Caco-2 (cell line): ENCODE measurements at regions not wholly inside any gene's neighbourhood (a gene's known extent, or its start where the extent isn't known, plus 50 kb on each side); places are given as distances from the start of the nearest gene placed in this dataset.

Experiments used
- BruUV-seq: library from RNA; stranded (reverse); fragments of 400-500 nt; replicated peaks from 2 replicates; lab custom pipeline; 2021; lab: Mats Ljungman, UMichigan
- CTCF ChIA-PET: fragments of 300-600 bp; sonication (Branson Sonifier 250); formaldehyde crosslinking; loops from one replicate; lab custom pipeline; 2022; ENCODE audit warnings: antibody characterized with exemption; lab: Charles Lee
- POLR2A ChIA-PET: fragments of 300-600 bp; sonication (Branson Sonifier 250); formaldehyde crosslinking; loops from one replicate; lab custom pipeline; 2022; ENCODE audit warnings: antibody characterized with exemption; lab: Charles Lee
- DNase-seq, 2 experiments: peaks; one replicate each; pipeline versions ENCODE4 v3.0.0 to v3.0.0-alpha.2; 2020 to 2022
- H3K27me3 ChIP-seq: replicated peaks from 2 replicates; pipeline ENCODE4 v1.6.0; 2011; ENCODE audit warnings: low read length; ENCODE audit not compliant: control insufficient read depth, insufficient read depth
- H3K36me3 ChIP-seq: 2 replicates; pipeline ENCODE4 v1.5.1; 2011; ENCODE audit warnings: low read length; ENCODE audit not compliant: control insufficient read depth, insufficient read depth
- H3K4me1 ChIP-seq: fragments of 250-450 bp; sonication (Bioruptor Pico); 2 replicates; pipeline ENCODE4 v1.5.1; 2020; ENCODE audit warnings: mild to moderate bottlenecking
- H3K4me3 ChIP-seq: 2 replicates; pipeline ENCODE4 v1.5.1; 2011; ENCODE audit warnings: low read depth, mild to moderate bottlenecking, control low read depth, low read length
- H3K9me3 ChIP-seq: fragments of 250-450 bp; sonication (Bioruptor Pico); 2 replicates; pipeline ENCODE4 v1.5.1; 2020; ENCODE audit warnings: mild to moderate bottlenecking, moderate library complexity
- H3K27ac Mint-ChIP-seq: one replicate; pipeline ENCODE4 v1.8.0; 2022; ENCODE audit warnings: mixed read lengths; ENCODE audit not compliant: unreplicated experiment
- H3K27me3 Mint-ChIP-seq: one replicate; pipeline ENCODE4 v1.8.0; 2022; ENCODE audit warnings: mixed read lengths; ENCODE audit not compliant: insufficient read depth, unreplicated experiment
- H3K36me3 Mint-ChIP-seq: one replicate; pipeline ENCODE4 v1.8.0; 2022; ENCODE audit warnings: mild to moderate bottlenecking, mixed read lengths; ENCODE audit not compliant: insufficient read depth, unreplicated experiment
- H3K4me1 Mint-ChIP-seq: one replicate; pipeline ENCODE4 v1.8.0; 2022; ENCODE audit warnings: low read depth, mixed read lengths; ENCODE audit not compliant: unreplicated experiment
- H3K4me3 Mint-ChIP-seq: one replicate; pipeline ENCODE4 v1.8.0; 2022; ENCODE audit warnings: mild to moderate bottlenecking, moderate library complexity, mixed read lengths; ENCODE audit not compliant: unreplicated experiment
- H3K9me3 Mint-ChIP-seq: one replicate; pipeline ENCODE4 v1.8.0; 2022; ENCODE audit warnings: mixed read lengths; ENCODE audit not compliant: unreplicated experiment
- CTCF ChIP-seq, 2 experiments: fragments of 200-600 bp in 1 of 2; IDR thresholded peaks; 1 replicate in 1 of 2; 2 replicates in 1 of 2; pipeline versions ENCODE4 v1.5.1 to v1.8.0; 2011 to 2022; ENCODE audit warnings: antibody characterized with exemption in 1 of 2, control low read depth in 1 of 2, inconsistent platforms in 1 of 2, low read depth in 1 of 2, low read length in 1 of 2, mild to moderate bottlenecking in 1 of 2, moderate library complexity in 1 of 2; ENCODE audit not compliant: insufficient read depth in 1 of 2, severe bottlenecking in 1 of 2, unreplicated experiment in 1 of 2
- intact Hi-C: fragments of 100-400 bp; cut with micrococcal nuclease; formaldehyde crosslinking; loops from one replicate; pipeline ENCODE4 v1.10.0; 2022; ENCODE audit not compliant: unreplicated experiment

- CTCF ChIA-PET = no interaction called here
- no peaks in the 10 kb centered on the region for H3K4me1 Mint-ChIP-seq
Observed at GRCh38 chr4:14066979-14067378, 439.5 kb upstream of the BOD1L1 start.

GRCh38 chr4:14069886-14070285 is 442.4 kb upstream of the BOD1L1 start:
- H3K4me1 ChIP-seq = no peaks in the 10 kb centered on the region
- Mint-ChIP-seq H3K36me3 (no peaks in the 10 kb centered on the region), H3K9me3 (peaks cover 10% of the 10 kb centered on the region), H3K4me3 (no peak overlapping the region), H3K27ac (no peak overlapping the region), H3K27me3 (no peaks in the 10 kb centered on the region), H3K4me1 (no peaks in the 10 kb centered on the region)
- DNase-seq = no peak
- no peaks in the 10 kb centered on the region for H3K27me3 ChIP-seq
- TF ChIP-seq CTCF (IDR thresholded peaks at IDR 0.05; ENCODE audit: insufficient read depth in 1 of 2, low read depth in 1 of 2, low read length in 1 of 2, severe bottlenecking in 1 of 2, unreplicated experiment in 1 of 2) = no peak
- no peaks in the 10 kb centered on the region for H3K9me3 ChIP-seq
- BruUV-seq = no TSS peak
- no peak overlapping the region for H3K4me3 ChIP-seq
- POLR2A ChIA-PET = no interaction called here
- intact Hi-C loops = no loop called here
- no peaks in the 10 kb centered on the region for H3K36me3 ChIP-seq
- CTCF ChIA-PET = no interaction called here

More at GRCh38 chr4:14066979-14067378, 439.5 kb upstream of the BOD1L1 start:
- no peaks in the 10 kb centered on the region for H3K27me3 Mint-ChIP-seq
- intact Hi-C loops = no loop called here
- no peaks in the 10 kb centered on the region for H3K36me3 Mint-ChIP-seq
- Histone ChIP-seq H3K36me3 (no peaks in the 10 kb centered on the region), H3K4me3 (no peak overlapping the region), H3K27me3 (no peaks in the 10 kb centered on the region), H3K4me1 (no peaks in the 10 kb centered on the region), H3K9me3 (no peaks in the 10 kb centered on the region)
- H3K4me3 Mint-ChIP-seq = no peak overlapping the region
- POLR2A ChIA-PET = no interaction called here
- no TSS peak for BruUV-seq
- no peak for TF ChIP-seq CTCF (IDR thresholded peaks at IDR 0.05; ENCODE audit: insufficient read depth in 1 of 2, low read depth in 1 of 2, low read length in 1 of 2, severe bottlenecking in 1 of 2, unreplicated experiment in 1 of 2)
- no peaks in the 10 kb centered on the region for H3K9me3 Mint-ChIP-seq
- no peak overlapping the region for H3K27ac Mint-ChIP-seq
- no peak for DNase-seq

DNA sequence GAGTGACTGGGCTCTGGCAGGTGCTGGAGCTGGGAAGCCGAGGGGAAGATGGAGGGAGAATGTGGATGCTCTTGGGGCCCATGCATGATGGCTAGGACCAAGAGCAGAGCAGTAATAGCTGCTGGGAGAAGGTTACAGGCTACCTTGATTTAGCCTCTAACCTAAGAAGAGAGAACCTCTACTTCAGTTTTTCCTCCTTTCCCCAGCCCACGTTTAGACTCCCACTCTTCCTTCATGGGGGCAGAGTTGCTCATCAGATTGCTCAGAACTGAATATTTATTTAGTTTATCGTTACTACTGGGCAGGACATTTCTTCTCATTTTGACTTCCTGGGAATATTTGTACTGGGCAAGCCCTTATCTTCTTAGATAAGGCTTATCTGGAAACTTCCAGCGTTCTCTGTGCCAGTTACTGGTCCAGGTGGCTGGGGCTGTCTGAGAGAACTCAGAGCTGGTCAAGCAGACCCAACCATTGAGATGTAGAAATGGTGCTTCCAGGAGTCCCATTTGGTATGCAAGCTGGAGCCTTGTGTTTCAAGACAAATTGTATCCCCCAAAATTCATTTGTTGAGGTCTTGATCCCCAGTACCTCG is 442.9 kb upstream of the BOD1L1 start:
- BruUV-seq = no TSS peak
- Mint-ChIP-seq H3K36me3 (no peaks in the 10 kb centered on the region), H3K27ac (no peak overlapping the region), H3K4me3 (no peak overlapping the region), H3K4me1 (no peaks in the 10 kb centered on the region), H3K9me3 (peaks cover 10% of the 10 kb centered on the region), H3K27me3 (no peaks in the 10 kb centered on the region)
- CTCF ChIA-PET = no interaction called here
- H3K4me3 ChIP-seq = no peak overlapping the region
- no peaks in the 10 kb centered on the region; the same call in 1 of the 2 replicates for H3K9me3 ChIP-seq
- POLR2A ChIA-PET = no interaction called here
- intact Hi-C loops = no loop called here
- no peak for DNase-seq
- no peaks in the 10 kb centered on the region for H3K4me1 ChIP-seq
- no peak for TF ChIP-seq CTCF (IDR thresholded peaks at IDR 0.05; ENCODE audit: insufficient read depth in 1 of 2, low read depth in 1 of 2, low read length in 1 of 2, severe bottlenecking in 1 of 2, unreplicated experiment in 1 of 2)
- no peaks in the 10 kb centered on the region for H3K36me3 ChIP-seq
- no peaks in the 10 kb centered on the region for H3K27me3 ChIP-seq
